ENCODE measurements at regions not wholly inside any gene's neighbourhood (a gene's known extent, or its start where the extent isn't known, plus 50 kb on each side); places are given as distances from the start of the nearest gene placed in this dataset.

DNA sequence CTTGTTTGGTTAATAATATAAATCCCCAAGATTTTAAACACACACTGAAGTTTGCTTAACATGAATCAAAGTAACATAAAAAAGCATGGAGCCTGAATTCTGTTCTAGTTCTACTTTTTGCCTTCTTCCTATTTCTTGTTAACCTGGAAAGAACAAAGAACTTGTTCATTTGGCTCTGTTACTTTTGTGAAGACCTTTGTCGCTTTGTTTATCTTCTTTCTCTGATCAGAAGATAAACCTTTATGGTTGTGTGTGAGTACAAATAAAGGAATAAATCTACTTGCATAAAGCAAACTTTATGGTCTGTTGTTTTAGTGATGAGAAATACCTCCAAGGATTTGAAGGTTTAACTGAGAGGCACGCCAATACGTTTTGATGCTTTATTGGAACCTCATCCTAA, 210.1 kb upstream of the SATB1 start:
- Histone ChIP-seq H3K4me1 (ENCODE audit: insufficient read depth, low read length) (no peaks in the 10 kb centered on the region), H3K4me2 (ENCODE audit: insufficient read depth, low read length) (no peak overlapping the region), H3K4me3 (ENCODE audit: insufficient read depth, low read length) (no peak overlapping the region), H3K27ac (ENCODE audit: low read depth, low read length) (no peak overlapping the region), H4K20me1 (ENCODE audit: insufficient read depth, low read length) (no peaks in the 10 kb centered on the region), H3K27me3 (ENCODE audit: insufficient read depth, low read length) (no peaks in the 10 kb centered on the region), H2AFZ (ENCODE audit: low read length) (no peak overlapping the region), H3K79me2 (ENCODE audit: insufficient read depth, low read length) (no peaks in the 10 kb centered on the region), H3K36me3 (ENCODE audit: insufficient read depth, low read length) (no peaks in the 10 kb centered on the region), H3K9me3 (ENCODE audit: low read depth, low read length) (no peaks in the 10 kb centered on the region)
- DNase-seq (ENCODE audit: insufficient read length, low spot score, missing footprints) = no peak
- TF ChIP-seq, protein P1, sequence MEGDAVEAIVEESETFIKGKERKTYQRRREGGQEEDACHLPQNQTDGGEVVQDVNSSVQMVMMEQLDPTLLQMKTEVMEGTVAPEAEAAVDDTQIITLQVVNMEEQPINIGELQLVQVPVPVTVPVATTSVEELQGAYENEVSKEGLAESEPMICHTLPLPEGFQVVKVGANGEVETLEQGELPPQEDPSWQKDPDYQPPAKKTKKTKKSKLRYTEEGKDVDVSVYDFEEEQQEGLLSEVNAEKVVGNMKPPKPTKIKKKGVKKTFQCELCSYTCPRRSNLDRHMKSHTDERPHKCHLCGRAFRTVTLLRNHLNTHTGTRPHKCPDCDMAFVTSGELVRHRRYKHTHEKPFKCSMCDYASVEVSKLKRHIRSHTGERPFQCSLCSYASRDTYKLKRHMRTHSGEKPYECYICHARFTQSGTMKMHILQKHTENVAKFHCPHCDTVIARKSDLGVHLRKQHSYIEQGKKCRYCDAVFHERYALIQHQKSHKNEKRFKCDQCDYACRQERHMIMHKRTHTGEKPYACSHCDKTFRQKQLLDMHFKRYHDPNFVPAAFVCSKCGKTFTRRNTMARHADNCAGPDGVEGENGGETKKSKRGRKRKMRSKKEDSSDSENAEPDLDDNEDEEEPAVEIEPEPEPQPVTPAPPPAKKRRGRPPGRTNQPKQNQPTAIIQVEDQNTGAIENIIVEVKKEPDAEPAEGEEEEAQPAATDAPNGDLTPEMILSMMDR (IDR thresholded peaks at IDR 0.05; ENCODE audit: extremely low read depth, low read depth, low read length) = no peak

DNA sequence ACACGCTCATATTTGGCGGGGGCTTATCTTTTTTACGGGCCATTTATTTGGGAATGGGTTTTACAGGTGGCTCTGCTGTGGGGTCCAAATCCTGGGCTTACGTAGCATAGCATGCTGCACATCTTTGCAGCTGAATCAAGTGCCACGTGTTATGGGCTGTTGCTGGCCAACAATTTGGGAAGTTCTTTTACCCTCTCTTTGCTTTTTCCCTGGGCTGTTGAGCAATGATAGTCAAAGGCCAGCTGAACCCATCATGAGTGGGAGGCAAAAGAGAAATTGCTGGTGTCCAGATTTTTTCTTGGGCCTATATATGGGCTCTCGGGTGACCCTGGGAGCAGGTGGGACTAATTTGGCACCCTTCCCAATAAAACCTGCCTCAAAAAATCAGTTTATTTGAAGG, 209.3 kb upstream of the SATB1 start:
- TF ChIP-seq, protein P1 (IDR thresholded peaks at IDR 0.05; ENCODE audit: extremely low read depth, low read depth, low read length) = no peak
- Histone ChIP-seq H3K4me2 (ENCODE audit: insufficient read depth, low read length) (no peak overlapping the region), H3K4me3 (ENCODE audit: insufficient read depth, low read length) (no peak overlapping the region), H3K79me2 (ENCODE audit: insufficient read depth, low read length) (no peaks in the 10 kb centered on the region), H3K27me3 (ENCODE audit: insufficient read depth, low read length) (no peaks in the 10 kb centered on the region), H3K9me3 (ENCODE audit: low read depth, low read length) (no peaks in the 10 kb centered on the region), H2AFZ (ENCODE audit: low read length) (no peak overlapping the region), H4K20me1 (ENCODE audit: insufficient read depth, low read length) (no peaks in the 10 kb centered on the region), H3K36me3 (ENCODE audit: insufficient read depth, low read length) (no peaks in the 10 kb centered on the region), H3K4me1 (ENCODE audit: insufficient read depth, low read length) (no peaks in the 10 kb centered on the region), H3K27ac (ENCODE audit: low read depth, low read length) (no peak overlapping the region)
- DNase-seq (ENCODE audit: insufficient read length, low spot score, missing footprints) = no peak

DNA sequence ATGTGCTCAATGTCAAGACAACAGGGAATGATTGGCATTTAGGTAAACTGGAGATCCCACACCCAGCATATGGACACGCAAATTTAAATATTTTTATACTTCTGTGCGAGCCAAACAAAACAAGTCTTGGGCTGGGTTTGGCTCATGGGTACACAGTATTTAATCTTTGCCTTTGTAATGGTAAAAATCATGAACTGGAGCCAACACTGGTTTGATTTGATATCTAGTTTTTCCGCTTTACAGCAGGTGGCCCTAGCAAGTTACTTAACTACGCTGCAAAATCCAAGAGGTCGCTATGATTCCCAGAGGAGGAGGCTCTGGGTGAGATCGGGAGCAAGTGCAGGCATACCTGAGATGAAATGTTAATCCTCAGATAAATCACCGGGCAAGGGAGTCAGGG, 207.9 kb upstream of the SATB1 start:
- TF ChIP-seq, protein P1 (IDR thresholded peaks at IDR 0.05; ENCODE audit: extremely low read depth, low read depth, low read length) = no peak
- H4K20me1 ChIP-seq (ENCODE audit: insufficient read depth, low read length) = no peaks in the 10 kb centered on the region
- no peaks in the 10 kb centered on the region for H3K27me3 ChIP-seq (ENCODE audit: insufficient read depth, low read length)
- no peak overlapping the region for H3K4me3 ChIP-seq (ENCODE audit: insufficient read depth, low read length)
- H3K4me2 ChIP-seq (ENCODE audit: insufficient read depth, low read length) = no peak overlapping the region
- no peaks in the 10 kb centered on the region for H3K4me1 ChIP-seq (ENCODE audit: insufficient read depth, low read length)
- H2AFZ ChIP-seq (ENCODE audit: low read length) = no peak overlapping the region
- no peak for DNase-seq (ENCODE audit: insufficient read length, low spot score, missing footprints)
- H3K79me2 ChIP-seq (ENCODE audit: insufficient read depth, low read length) = no peaks in the 10 kb centered on the region
- no peaks in the 10 kb centered on the region for H3K36me3 ChIP-seq (ENCODE audit: insufficient read depth, low read length)
- H3K27ac ChIP-seq (ENCODE audit: low read depth, low read length) = no peak overlapping the region
- no peaks in the 10 kb centered on the region for H3K9me3 ChIP-seq (ENCODE audit: low read depth, low read length)

DNA sequence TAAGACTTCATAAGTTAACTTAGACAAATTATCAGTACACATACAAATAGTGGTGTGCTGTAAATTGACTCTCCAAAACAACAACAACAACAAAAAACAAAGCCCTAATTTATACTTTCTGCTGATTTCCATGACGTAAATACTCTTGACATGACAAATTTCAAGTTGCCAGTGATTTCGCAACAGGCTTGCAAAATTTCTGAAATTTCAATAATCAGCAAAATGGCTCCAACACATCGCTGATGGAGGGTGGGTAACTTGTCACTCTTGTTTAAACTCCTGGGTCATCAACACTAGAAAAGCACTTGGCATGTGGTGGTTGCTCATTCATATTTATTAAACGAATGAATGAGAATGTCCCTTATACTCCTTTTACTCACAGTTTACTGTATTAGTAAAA, 205.2 kb upstream of the SATB1 start:
- H4K20me1 ChIP-seq (ENCODE audit: insufficient read depth, low read length) = no peaks in the 10 kb centered on the region
- H2AFZ ChIP-seq (ENCODE audit: low read length) = no peak overlapping the region
- H3K27me3 ChIP-seq (ENCODE audit: insufficient read depth, low read length) = no peaks in the 10 kb centered on the region
- H3K4me1 ChIP-seq (ENCODE audit: insufficient read depth, low read length) = no peaks in the 10 kb centered on the region
- H3K4me3 ChIP-seq (ENCODE audit: insufficient read depth, low read length) = no peak overlapping the region
- no peak overlapping the region for H3K4me2 ChIP-seq (ENCODE audit: insufficient read depth, low read length)
- no peaks in the 10 kb centered on the region for H3K79me2 ChIP-seq (ENCODE audit: insufficient read depth, low read length)
- H3K36me3 ChIP-seq (ENCODE audit: insufficient read depth, low read length) = no peaks in the 10 kb centered on the region
- no peak overlapping the region for H3K27ac ChIP-seq (ENCODE audit: low read depth, low read length)
- DNase-seq (ENCODE audit: insufficient read length, low spot score, missing footprints) = no peak
- H3K9me3 ChIP-seq (ENCODE audit: low read depth, low read length) = peaks cover 8% of the 10 kb centered on the region
- TF ChIP-seq, protein P1 (IDR thresholded peaks at IDR 0.05; ENCODE audit: extremely low read depth, low read depth, low read length) = no peak

Measured in osteoblast (primary cell).